Ramos (cell line): ENCODE measurements at regions not wholly inside any gene's neighbourhood (a gene's known extent, or its start where the extent isn't known, plus 50 kb on each side); places are given as distances from the start of the nearest gene placed in this dataset.
"Not testable (repeated sequence)": the region's sequence is repeated elsewhere in the genome, so short reads cannot be mapped to it uniquely, and the experiment has no call there.

ENCODE experiments used
- in situ Hi-C: fragments of 300-500 bp; cut with MboI; formaldehyde crosslinking; loops from one replicate; pipeline ENCODE4 v1.14.3; 2022; ENCODE audit warnings: low sequenced_read_pairs; ENCODE audit not compliant: unreplicated experiment

DNA sequence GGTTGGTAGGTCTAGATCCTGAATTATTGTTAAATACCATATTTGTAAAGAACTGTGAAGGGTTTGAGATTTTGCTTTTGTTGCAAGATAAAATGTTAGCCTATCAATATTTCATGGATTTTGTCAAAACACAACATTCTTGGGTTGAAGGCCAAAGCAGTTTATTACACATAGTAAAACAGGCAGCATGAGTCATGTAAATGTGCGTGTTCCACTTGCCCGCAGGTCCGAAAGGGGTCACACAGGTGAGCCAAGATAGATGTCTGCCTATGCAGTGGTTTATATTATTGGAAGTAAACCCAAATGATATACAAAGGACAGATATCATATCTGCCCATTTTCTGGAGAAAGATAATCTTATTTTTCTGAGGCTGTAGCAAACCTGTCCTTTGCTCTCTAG is 1654.4 kb upstream of the SPRY2 start:
- in situ Hi-C loops = no loop called here

GRCh38 chr13:81990652-81991051 is 1649.7 kb upstream of the SPRY2 start:
- in situ Hi-C loops = no loop called here

GRCh38 chr13:81988567-81988966 is 1647.6 kb upstream of the SPRY2 start:
- in situ Hi-C loops = no loop called here

DNA sequence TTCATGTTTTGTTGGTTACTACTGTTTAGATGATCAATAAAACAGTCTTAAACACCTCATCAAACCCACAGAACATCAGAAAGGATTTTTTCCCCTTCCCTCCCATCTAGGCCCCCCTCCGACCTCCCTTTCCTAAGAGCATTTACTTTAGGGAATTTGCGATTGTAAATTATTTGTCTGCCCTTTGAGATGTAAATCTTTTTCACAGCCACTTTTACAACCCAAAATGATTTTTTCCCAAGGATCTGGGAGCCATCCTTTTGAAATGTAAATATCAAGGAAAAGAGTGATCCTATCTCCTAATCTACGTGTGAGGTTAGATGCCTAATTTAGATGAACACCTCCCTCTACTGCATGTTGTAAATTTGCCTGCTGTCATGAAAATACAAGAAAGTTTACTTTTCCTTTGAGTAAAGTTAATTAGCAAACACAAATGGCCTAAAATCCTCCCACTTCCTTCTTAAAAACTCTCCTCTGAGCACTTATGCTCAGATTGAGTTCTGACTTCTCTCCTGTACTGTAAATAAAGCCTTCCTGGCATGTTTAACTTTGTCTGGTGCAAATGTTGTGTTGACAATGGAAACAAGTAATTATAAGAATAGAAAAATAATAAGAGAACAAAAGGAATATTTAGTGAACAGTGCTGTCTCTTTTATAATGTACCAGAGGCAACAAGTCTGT is 1646.9 kb upstream of the SPRY2 start:
- in situ Hi-C loops = no loop called here

DNA sequence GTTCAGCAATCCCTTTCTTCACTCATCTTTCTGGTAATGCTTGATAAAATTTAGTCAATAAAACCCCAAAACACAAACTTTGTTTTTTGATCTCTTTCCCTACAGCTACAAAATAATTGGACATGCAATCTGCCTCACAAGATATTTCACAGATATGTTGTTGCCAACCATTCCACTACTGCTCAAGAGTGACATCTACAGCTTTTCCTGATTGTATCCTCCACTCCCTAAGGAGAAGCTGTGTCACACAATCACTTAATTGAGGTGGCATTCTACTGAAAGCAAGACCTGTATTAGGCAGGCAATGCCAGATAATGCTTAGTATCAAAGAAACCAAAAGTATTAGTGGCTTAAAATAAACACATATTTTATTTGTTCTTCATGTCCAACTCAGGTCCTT is 1646.2 kb upstream of the SPRY2 start:
- in situ Hi-C loops = no loop called here

DNA sequence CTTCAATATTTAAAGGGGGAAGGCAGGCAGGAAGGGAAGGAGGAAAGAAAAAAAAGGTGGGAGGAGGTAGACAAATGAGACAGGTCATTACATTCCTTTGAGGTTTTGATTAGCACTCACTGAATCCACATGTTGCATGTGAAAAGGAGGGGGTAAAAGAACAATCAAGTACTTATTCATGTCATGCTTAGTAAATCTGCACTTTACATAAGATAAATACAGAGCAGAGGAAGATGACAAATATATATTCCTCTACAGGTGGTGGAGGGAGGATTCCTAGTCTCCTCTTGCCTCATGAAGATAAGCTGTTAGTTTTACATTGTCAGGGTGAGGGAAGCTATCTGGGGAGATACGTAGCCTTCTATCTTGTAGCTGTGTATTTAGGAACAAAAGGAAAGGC is 1645.4 kb upstream of the SPRY2 start:
- in situ Hi-C loops = no loop called here

DNA sequence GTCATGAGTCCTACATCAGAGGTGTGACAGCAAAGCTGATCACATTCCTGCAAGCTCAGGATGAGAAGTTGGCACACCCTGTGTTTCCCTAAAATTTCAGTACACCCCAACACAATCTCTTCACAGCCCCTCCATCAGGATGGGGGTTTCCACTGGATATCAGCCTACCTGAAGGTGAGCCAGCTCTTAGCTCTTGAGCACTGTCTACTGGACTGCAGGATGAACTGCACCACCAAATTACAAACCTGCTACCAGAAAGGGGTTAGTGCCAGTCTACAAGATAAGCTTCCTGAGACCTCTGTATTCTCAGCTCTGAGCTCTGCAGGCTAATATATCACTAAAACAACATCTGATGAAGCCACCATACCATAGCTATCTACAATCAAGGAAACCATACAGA is 1616.2 kb upstream of the SPRY2 start:
- in situ Hi-C loops = no loop called here

- in situ Hi-C loops = no loop called here
Observed at GRCh38 chr13:81929988-81930387, 1589.1 kb upstream of the SPRY2 start.

- in situ Hi-C loops = no loop called here
Observed at GRCh38 chr13:81927347-81927746, 1586.4 kb upstream of the SPRY2 start.

DNA sequence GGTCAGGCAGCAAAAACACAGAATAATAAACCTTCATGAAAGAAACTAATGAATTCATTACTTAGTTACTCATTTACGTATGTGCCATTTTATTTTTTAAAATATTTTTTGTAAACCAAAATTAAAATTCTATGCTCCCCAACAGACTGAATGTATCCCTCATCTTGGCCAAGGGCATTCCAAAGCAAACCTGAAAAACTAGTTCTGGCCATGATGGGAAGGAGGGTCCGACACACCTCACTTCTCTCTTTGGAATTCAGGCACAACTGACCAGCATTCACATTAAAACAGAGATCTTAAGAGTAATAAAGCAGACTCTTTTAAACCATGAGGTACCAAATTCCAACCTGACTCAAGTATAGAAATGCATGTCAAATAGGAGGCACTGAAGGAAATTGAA is 1576.9 kb upstream of the SPRY2 start:
- in situ Hi-C loops = no loop called here

DNA sequence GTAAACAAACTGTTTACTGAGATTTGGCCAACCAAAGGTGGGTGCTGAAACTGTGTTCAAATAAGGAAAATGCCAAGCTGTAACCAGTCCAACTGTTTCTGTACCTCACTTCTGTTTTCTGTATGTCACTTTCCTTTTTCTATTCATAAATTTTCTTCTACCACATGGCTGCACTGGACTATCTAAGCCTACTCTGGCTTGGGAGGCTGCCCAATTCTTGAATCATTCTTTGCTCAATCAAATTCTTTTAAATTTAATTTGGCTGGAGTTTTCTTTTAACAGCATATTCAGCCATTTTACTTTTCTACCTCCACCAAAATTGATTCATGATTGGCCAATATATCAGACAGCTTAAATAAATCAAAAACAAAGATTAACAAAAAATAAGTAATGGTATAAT is 1575.5 kb upstream of the SPRY2 start:
- in situ Hi-C loops = no loop called here

DNA sequence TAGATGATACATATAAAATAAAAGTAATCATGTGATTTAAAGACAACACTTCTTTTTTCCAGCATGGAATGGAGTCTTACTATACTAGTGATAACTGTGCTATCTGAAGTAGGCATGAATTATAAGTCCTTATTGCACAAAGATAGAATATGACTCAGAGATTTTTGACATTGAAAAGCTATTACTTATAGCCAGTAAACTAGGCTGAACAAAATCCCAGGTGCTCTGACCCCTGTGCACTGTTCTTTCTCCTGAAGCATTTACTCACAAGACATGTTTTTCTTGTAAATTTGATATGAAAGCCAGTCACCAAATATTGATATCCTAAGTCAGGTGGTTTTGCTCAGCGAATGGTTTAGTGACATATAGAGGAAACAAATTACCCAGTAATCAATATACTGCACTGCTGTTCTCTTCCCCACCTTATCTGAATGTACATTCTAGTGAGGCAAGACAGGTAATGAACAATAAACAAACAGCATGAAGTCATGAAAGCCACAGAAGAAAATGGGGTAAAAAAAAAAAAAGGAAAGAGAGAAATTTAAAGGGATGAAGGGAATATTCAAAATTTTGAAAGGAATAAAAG is 1567.0 kb upstream of the SPRY2 start:
- in situ Hi-C loops = no loop called here

- in situ Hi-C loops = no loop called here
Observed at GRCh38 chr13:81888855-81889254, 1547.9 kb upstream of the SPRY2 start.

DNA sequence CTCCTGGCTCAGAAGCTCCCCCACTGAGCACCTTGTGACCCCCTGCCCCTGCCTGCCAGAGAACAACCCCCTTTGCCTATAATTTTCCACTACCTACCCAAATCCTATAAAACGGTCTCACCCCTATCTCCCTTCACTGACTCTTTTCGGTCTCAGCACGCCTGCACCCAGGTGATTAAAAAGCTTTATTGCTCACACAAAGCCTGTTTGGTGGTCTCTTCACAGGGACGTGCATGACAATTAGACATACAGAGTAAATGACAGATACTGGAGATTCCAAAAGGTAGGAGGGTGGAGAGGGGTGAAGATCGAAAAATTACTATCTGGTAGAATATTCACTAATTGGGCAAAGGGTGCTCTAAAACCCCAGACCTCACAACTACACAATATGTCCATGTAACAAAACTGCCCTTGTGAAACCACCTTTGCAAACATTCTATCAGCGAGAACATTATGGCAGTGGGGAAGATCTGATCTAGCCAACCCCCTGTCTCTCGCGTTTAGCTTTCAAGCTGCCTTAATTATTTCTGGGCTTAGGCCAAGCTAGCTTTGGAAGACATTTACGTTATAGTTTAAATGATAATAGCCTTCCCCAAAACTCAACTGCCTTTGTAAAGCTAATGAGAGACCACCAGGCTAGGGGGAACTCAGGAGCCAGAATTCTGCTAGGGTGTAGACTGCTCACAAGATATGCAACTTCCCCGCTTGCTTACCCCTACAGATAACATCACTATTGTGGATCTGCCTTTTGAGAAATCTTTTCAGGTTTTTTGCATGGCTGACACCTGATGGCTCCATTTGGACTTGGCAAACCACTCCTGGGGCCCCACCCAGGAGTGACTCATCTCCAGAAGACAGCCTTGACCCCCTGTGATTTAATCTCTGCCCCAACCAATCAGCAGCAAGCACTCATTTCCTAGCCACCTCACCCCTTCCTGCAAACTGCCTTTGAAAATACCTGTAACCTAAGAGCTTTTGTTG is 1534.0 kb upstream of the SPRY2 start:
- in situ Hi-C loops = no loop called here

GRCh38 chr13:81874253-81874652 is 1533.3 kb upstream of the SPRY2 start:
- in situ Hi-C loops = no loop called here

DNA sequence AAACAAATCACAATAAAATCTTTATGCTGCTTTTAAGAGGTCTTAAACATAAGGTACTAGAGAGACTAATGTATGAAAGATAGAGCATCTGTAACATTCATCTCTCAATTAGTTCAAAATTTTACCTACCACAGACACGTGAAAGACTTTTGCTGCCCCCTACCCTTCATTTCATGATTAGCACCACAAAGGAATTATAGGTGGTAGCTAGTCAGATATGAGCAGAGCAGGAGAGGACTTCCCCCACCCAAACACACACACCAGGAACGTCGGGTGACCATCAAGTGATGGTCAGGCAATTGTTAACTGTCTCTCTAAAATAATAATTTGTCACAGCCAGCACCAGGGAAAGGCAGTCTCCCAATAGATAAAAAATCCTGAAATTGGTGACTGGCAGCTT is 1531.7 kb upstream of the SPRY2 start:
- in situ Hi-C loops = no loop called here

- in situ Hi-C loops = not testable (repeated sequence)
Observed at GRCh38 chr13:81871751-81872325, 1530.9 kb upstream of the SPRY2 start.

DNA sequence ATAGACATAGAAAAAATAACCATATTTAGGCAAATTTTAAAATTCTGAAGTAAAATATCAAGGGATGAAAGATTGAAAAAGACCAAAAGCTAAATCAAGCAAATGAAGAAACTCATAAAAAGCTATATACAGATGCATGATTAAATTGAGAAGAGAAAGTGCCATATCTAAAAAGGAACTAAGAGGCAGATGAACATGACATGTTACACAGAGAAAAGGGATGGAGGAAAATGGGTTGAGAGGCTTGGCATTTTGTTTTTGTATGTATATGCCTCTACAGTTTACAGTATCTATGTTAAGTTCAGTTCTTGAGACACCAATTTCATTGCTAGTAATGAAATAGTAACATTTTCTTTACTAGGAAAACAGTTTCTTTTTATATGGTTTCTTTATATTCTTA is 1507.4 kb upstream of the SPRY2 start:
- in situ Hi-C loops = no loop called here

DNA sequence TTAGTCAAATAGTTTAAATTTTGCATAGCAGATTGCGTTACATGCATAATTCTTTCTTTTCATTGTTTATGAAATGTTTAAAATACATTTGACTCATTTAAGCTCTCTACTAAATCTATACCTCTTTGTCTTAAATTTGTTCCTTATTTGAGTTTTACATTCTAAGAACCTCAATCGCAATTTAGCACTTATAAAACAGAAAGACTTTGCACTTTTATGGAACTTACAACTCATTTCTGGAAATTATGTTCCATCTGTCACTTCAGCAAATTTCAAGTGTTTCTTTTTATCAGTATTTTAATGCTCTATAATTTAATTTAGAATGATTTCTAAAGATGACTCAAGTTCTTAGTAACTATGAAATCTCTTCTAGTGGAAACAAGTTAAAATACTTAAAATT is 1505.8 kb upstream of the SPRY2 start:
- in situ Hi-C loops = no loop called here

GRCh38 chr13:81821259-81821658 is 1480.3 kb upstream of the SPRY2 start:
- in situ Hi-C loops = no loop called here

DNA sequence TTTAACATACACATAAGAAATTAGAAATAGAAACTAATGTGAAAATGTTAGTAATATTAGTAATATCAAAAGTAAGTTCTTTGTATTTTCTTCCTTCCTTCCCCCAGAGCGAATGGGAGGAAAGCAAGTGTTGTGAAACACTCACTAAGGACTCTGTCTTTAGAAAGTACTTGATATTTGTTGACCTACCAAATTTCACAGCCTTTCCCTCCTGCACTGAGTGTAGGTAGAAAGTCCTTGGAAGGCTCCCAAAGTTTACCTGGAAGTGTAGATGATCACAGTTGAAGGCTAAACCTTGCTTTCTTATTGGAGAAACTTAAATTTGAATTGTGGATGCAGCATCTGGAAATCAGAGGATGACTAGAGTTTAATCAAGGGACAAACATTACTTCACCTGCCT is 1459.5 kb upstream of the SPRY2 start:
- in situ Hi-C loops = no loop called here
